HCT116 (cell line): ENCODE measurements at regions not wholly inside any gene's neighbourhood (a gene's known extent, or its start where the extent isn't known, plus 50 kb on each side); places are given as distances from the start of the nearest gene placed in this dataset.

Experiments
- ATF3 ChIP-seq: IDR thresholded peaks from 2 replicates; pipeline ENCODE4 v1.6.1; 2012
- CTCF ChIP-seq, 3 experiments: fragments of 200-600 bp in 1 of 3; sonication (generic) in 1 of 3; IDR thresholded peaks in 2 of 3; conservative IDR thresholded peaks in 1 of 3; 2 replicates each; pipeline ENCODE4 v1.5.1; 2012 to 2017; ENCODE audit warnings: low read depth in 2 of 3, low read length in 2 of 3, antibody characterized with exemption in 1 of 3, borderline replicate concordance in 1 of 3, control low read depth in 1 of 3, mild to moderate bottlenecking in 1 of 3, mixed read lengths in 1 of 3, mixed run types in 1 of 3, moderate library complexity in 1 of 3; ENCODE audit not compliant: insufficient read depth in 1 of 3
- EZH2 ChIP-seq: fragments of 200-600 bp; sonication (generic); IDR thresholded peaks from 2 replicates; pipeline ENCODE4 v1.6.1; 2017; ENCODE audit warnings: antibody characterized with exemption, mixed run types
- EZH2phosphoT487 ChIP-seq: fragments of 200-600 bp; IDR thresholded peaks from 2 replicates; pipeline ENCODE4 v1.6.1; 2018; ENCODE audit warnings: antibody characterized with exemption, borderline replicate concordance
- JUND ChIP-seq: IDR thresholded peaks from 2 replicates; pipeline ENCODE4 v1.6.1; 2012
- POLR2A ChIP-seq: IDR thresholded peaks from 2 replicates; pipeline ENCODE4 v1.7.0; 2011; ENCODE audit warnings: borderline replicate concordance; ENCODE audit not compliant: insufficient read depth, insufficient read length; ENCODE audit errors: extremely low read depth
- RAD21 ChIP-seq: IDR thresholded peaks from 2 replicates; pipeline ENCODE4 v1.6.1; 2012; ENCODE audit warnings: low read depth, mild to moderate bottlenecking
- SIN3A ChIP-seq: IDR thresholded peaks from 2 replicates; pipeline ENCODE4 v1.6.1; 2012; ENCODE audit warnings: low read depth
- ZFX ChIP-seq: fragments of 450-650 bp; IDR thresholded peaks from 2 replicates; pipeline ENCODE4 v1.6.1; 2017
- ZNF274 ChIP-seq: fragments of 200-500 bp; sonication (Bioruptor generic); IDR thresholded peaks from 2 replicates; pipeline ENCODE4 v1.6.1; 2014; ENCODE audit warnings: mild to moderate bottlenecking, low read depth, low read length, inconsistent platforms
- TF ChIP-seq, protein P1 (sequence below): IDR thresholded peaks from 2 replicates; pipeline ENCODE4 v1.6.1; 2012

GRCh38 chr6:150733726-150734125 lies 131.8 kb upstream of the MTHFD1L start:
- TF ChIP-seq POLR2A (no peak), ZNF274 (no peak), CTCF (IDR thresholded peaks at IDR 0.05 in 2 of 3, conservative IDR thresholded peaks at IDR 0.05 in 1 of 3; ENCODE audit: borderline replicate concordance in 1 of 3, insufficient read depth in 1 of 3, low read depth in 2 of 3, low read length in 2 of 3) (no peak), RAD21 (no peak), EZH2 (no peak), JUND (no peak), EZH2phosphoT487 (no peak), ATF3 (no peak), ZFX (no peak), SIN3A (no peak)
- TF ChIP-seq, protein P1, sequence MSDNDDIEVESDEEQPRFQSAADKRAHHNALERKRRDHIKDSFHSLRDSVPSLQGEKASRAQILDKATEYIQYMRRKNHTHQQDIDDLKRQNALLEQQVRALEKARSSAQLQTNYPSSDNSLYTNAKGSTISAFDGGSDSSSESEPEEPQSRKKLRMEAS: no peak
